Body of pancreas (tissue), 4 donors: ENCODE measurements at regions not wholly inside any gene's neighbourhood (a gene's known extent, or its start where the extent isn't known, plus 50 kb on each side); places are given as distances from the start of the nearest gene placed in this dataset.
A peak's percentile ranks its signal among the peaks of the same experiment; 100 is the strongest.

Source experiments
- ATAC-seq: fragments of 150-250 bp; one replicate; pipeline ENCODE4 v1.9.1; 2016
- DNase-seq, 4 donors: peaks; one replicate each; pipeline ENCODE4 v3.0.0-alpha.2; 2019
- H3K27ac ChIP-seq, 4 donors: fragments of 200-600 bp; sonication (generic); 1 replicate in 3 of 4; 2 replicates in 1 of 4; pipeline versions ENCODE4 v1.5.1 to v1.6.1; 2016 to 2019; ENCODE audit warnings: mild to moderate bottlenecking in 1 of 4, mixed read lengths in 1 of 4, moderate library complexity in 1 of 4
- H3K27me3 ChIP-seq, 2 donors: fragments of 200-600 bp; sonication (generic); one replicate each; pipeline ENCODE4 v1.6.0; 2016; ENCODE audit warnings: mild to moderate bottlenecking in 1 of 2
- H3K36me3 ChIP-seq, 2 donors: fragments of 200-600 bp; sonication (generic); replicated peaks in 1 of 2; 2 replicates each; pipeline ENCODE4 v1.5.1; 2016; ENCODE audit warnings: low read depth in 2 of 2; ENCODE audit not compliant: insufficient read depth in 1 of 2
- H3K4me1 ChIP-seq: fragments of 200-600 bp; sonication (generic); one replicate; pipeline ENCODE4 v1.6.0; 2016
- H3K4me3 ChIP-seq, 2 donors: fragments of 200-600 bp; sonication (generic); 1 replicate in 1 of 2; 2 replicates in 1 of 2; pipeline ENCODE4 v1.5.1; 2016 to 2019
- H3K9me3 ChIP-seq, 3 donors: fragments of 200-600 bp; sonication (generic); 1 replicate in 2 of 3; 2 replicates in 1 of 3; pipeline ENCODE4 v1.5.1; 2016
- POLR2A ChIP-seq, 3 donors: fragments of 450-650 bp; IDR thresholded peaks; one replicate each; pipeline ENCODE4 v1.6.1; 2016; ENCODE audit warnings: antibody characterized with exemption in 3 of 3, mild to moderate bottlenecking in 2 of 3
- WGBS, 2 donors: methylation state at CpG; one replicate each; pipeline ENCODE4 v1.1.5; 2017; 5-methylcytosine and 5-hydroxymethylcytosine counted together
- intact Hi-C: fragments of 100-400 bp; cut with DNase I; formaldehyde crosslinking; loops from one replicate; pipeline ENCODE4 v1.15.1; 2023
- TF ChIP-seq, protein P1 (sequence below), 7 experiments: fragments of 450-650 bp in 4 of 7; fragments of 200-600 bp in 3 of 7; sonication (generic) in 3 of 7; IDR thresholded peaks; one replicate each; pipeline ENCODE4 v1.5.1; 2016 to 2019; ENCODE audit warnings: antibody characterized with exemption in 7 of 7

- Histone ChIP-seq H3K4me3 (no peak overlapping the region), H3K27ac (peak overlapping the region in 1 of 4 donors; percentile 36), H3K36me3 (no peaks in the 10 kb centered on the region), H3K4me1 (peaks cover 8% of the 10 kb centered on the region), H3K27me3 (no peaks in the 10 kb centered on the region), H3K9me3 (no peaks in the 10 kb centered on the region)
- no peak for TF ChIP-seq POLR2A (IDR thresholded peaks at IDR 0.05)
- TF ChIP-seq, protein P1, sequence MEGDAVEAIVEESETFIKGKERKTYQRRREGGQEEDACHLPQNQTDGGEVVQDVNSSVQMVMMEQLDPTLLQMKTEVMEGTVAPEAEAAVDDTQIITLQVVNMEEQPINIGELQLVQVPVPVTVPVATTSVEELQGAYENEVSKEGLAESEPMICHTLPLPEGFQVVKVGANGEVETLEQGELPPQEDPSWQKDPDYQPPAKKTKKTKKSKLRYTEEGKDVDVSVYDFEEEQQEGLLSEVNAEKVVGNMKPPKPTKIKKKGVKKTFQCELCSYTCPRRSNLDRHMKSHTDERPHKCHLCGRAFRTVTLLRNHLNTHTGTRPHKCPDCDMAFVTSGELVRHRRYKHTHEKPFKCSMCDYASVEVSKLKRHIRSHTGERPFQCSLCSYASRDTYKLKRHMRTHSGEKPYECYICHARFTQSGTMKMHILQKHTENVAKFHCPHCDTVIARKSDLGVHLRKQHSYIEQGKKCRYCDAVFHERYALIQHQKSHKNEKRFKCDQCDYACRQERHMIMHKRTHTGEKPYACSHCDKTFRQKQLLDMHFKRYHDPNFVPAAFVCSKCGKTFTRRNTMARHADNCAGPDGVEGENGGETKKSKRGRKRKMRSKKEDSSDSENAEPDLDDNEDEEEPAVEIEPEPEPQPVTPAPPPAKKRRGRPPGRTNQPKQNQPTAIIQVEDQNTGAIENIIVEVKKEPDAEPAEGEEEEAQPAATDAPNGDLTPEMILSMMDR (IDR thresholded peaks at IDR 0.05), result no peak
- ATAC-seq, result no peak
- 68 to 84% methylated on average over 7 of the region's 7 CpGs for WGBS, 2 donors
- intact Hi-C loops, result no loop called here
- DNase-seq, result no peak
Measured at GRCh38 chr3:102114264-102114979, 265.1 kb downstream of the NFKBIZ start.

- no peak overlapping the region for H3K27ac ChIP-seq
- ATAC-seq, result no peak
- DNase-seq, result no peak
- intact Hi-C loops, result no loop called here
- no peak for TF ChIP-seq POLR2A (IDR thresholded peaks at IDR 0.05)
- TF ChIP-seq, protein P1 (IDR thresholded peaks at IDR 0.05), result no peak
- peaks cover 19% of the 10 kb centered on the region for H3K4me1 ChIP-seq
- no peak overlapping the region for H3K4me3 ChIP-seq
- H3K36me3 ChIP-seq, result no peaks in the 10 kb centered on the region
- H3K27me3 ChIP-seq, result no peaks in the 10 kb centered on the region
- no peaks in the 10 kb centered on the region for H3K9me3 ChIP-seq
Measured at GRCh38 chr3:102122527-102122926, 273.2 kb downstream of the NFKBIZ start.

DNA sequence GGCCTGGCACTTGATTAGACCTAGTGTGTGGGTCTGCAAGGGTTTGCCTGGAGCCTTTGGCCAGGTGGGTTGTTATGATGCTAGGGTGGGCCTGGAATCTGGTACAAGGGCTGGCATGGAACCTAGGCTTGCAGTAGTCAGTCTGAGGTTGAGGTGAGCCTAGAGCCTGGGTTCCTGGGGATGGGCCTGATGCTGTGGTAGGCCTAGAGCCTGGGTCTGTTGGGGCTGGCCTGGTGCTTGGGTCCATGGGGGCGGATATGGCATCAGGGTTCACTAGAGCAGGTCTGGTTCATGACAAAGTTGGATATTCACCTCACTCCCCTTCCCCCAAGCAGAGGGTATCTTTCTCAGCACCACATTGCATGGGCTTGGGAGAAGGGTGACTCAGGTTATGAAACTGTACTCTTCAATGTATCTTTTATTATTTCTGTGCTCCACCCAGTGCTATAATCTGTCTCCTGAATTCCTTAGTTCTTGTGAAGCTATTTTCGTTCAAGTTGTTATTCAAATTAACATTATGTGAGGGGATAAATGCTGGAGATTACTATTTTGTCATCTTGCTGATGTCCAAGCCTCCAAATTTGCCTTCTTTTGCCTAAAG is 274.4 kb downstream of the NFKBIZ start:
- DNase-seq, result no peak
- TF ChIP-seq POLR2A (IDR thresholded peaks at IDR 0.05), result no peak
- TF ChIP-seq, protein P1 (IDR thresholded peaks at IDR 0.05), result no peak
- intact Hi-C loops, result no loop called here
- Histone ChIP-seq H3K27me3 (no peaks in the 10 kb centered on the region), H3K27ac (no peak overlapping the region), H3K9me3 (no peaks in the 10 kb centered on the region), H3K36me3 (no peaks in the 10 kb centered on the region), H3K4me1 (peaks cover 19% of the 10 kb centered on the region), H3K4me3 (no peak overlapping the region)
- ATAC-seq, result no peak
- 39 to 81% methylated on average over 2 of the region's 2 CpGs for WGBS, 2 donors

GRCh38 chr3:102124282-102124681 is 275.0 kb downstream of the NFKBIZ start:
- peak; percentile 78 for ATAC-seq
- intact Hi-C loops, result no loop called here
- WGBS, 2 donors, result 17 to 30% methylated on average over 2 of the region's 2 CpGs
- TF ChIP-seq, protein P1 (IDR thresholded peaks at IDR 0.05), result no peak
- TF ChIP-seq POLR2A (IDR thresholded peaks at IDR 0.05), result no peak
- Histone ChIP-seq H3K27ac (no peak overlapping the region), H3K27me3 (no peaks in the 10 kb centered on the region), H3K4me3 (no peak overlapping the region), H3K9me3 (no peaks in the 10 kb centered on the region), H3K36me3 (no peaks in the 10 kb centered on the region), H3K4me1 (peaks cover 19% of the 10 kb centered on the region)
- DNase-seq, result no peak

- TF ChIP-seq, protein P1 (IDR thresholded peaks at IDR 0.05), result no peak
- TF ChIP-seq POLR2A (IDR thresholded peaks at IDR 0.05), result no peak
- WGBS, 2 donors, result 81 to 82% methylated on average over 2 of the region's 2 CpGs
- H3K27ac ChIP-seq, result no peak overlapping the region
- no peaks in the 10 kb centered on the region for H3K27me3 ChIP-seq
- intact Hi-C loops, result no loop called here
- no peak overlapping the region for H3K4me3 ChIP-seq
- DNase-seq, result no peak
- ATAC-seq, result no peak
- H3K36me3 ChIP-seq, result no peaks in the 10 kb centered on the region
- peaks cover 20% of the 10 kb centered on the region for H3K4me1 ChIP-seq
- H3K9me3 ChIP-seq, result no peaks in the 10 kb centered on the region
Measured at GRCh38 chr3:102124704-102125103, 275.4 kb downstream of the NFKBIZ start.
